ENCODE measurements at regions not wholly inside any gene's neighbourhood (a gene's known extent, or its start where the extent isn't known, plus 50 kb on each side); places are given as distances from the start of the nearest gene placed in this dataset.

DNA sequence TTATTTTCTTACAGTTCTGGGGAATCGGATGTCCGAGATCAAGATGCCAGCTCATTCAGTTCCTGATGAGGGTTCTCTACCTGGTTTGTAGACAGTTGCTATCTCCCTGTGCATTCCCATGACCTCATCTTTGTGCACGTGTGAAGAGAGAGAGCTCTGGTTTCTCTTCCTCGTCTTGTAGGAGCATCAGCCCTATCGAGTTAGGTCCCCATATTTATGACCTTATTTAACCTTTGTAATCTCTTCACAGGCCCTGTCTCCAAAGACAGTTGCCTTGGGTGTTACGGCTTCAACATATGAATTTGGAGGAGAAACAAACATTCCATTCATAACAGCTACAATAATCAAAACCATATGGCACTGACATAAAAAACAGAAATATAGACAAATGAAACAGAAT, 455.3 kb downstream of the HACE1 start:
- Mint-ChIP-seq H3K4me1 (no peaks in the 10 kb centered on the region), H3K4me3 (no peak overlapping the region), H3K27ac (no peak overlapping the region), H3K36me3 (ENCODE audit: low read depth) (no peaks in the 10 kb centered on the region), H3K9me3 (no peaks in the 10 kb centered on the region), H3K27me3 (no peaks in the 10 kb centered on the region)
- POLR2A ChIA-PET = no interaction called here
- no peak for DNase-seq
- CTCF ChIA-PET = no interaction called here

DNA sequence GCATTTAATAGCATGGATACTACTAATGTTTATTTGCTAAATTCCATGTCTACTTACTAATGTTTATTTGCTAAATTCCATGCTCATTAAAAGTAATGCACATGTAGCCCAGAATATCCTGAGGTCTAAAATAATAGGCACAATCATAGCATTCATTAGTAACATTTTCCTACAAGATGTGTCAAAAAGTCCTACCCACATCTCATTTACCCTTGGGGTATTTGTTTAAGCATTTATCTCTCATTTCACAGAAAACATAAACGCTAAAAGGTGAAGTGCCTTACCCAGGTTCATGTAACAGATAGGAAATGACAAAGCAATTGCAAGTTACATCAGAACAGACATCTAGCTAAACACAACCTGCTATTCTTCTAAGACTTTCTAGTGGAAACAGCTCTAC, 457.1 kb downstream of the HACE1 start:
- no peak overlapping the region for H3K27ac Mint-ChIP-seq

DNA sequence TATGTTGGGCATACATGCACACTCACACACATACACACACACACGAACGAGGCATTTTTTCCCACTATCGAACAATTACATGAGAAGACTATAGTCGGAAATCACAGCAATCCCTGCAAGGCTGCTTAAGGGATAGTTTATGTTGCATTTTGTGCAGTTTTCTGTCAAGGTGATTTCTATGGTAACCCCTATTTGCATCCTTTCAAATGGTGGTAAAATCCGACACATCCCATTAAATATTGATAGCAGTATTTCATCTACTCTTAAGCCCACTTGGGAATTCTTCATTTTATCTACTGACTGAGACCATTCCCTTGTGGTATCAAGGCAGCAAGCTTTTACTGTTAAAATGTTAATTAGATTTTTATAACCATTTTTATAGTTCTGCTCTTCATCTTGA, 457.8 kb downstream of the HACE1 start:
- no peak for DNase-seq
- ChIA-PET CTCF (no interaction called here), POLR2A (no interaction called here)
- Mint-ChIP-seq H3K27me3 (no peaks in the 10 kb centered on the region), H3K27ac (no peak overlapping the region), H3K9me3 (no peaks in the 10 kb centered on the region), H3K36me3 (ENCODE audit: low read depth) (no peaks in the 10 kb centered on the region), H3K4me3 (no peak overlapping the region), H3K4me1 (no peaks in the 10 kb centered on the region)

More for the DNA sequence above, 457.1 kb downstream of the HACE1 start:
- Mint-ChIP-seq H3K9me3 (no peaks in the 10 kb centered on the region), H3K36me3 (ENCODE audit: low read depth) (no peaks in the 10 kb centered on the region), H3K4me1 (no peaks in the 10 kb centered on the region), H3K27me3 (no peaks in the 10 kb centered on the region), H3K4me3 (no peak overlapping the region)
- CTCF ChIA-PET = no interaction called here
- no peak for DNase-seq
- POLR2A ChIA-PET = no interaction called here

DNA sequence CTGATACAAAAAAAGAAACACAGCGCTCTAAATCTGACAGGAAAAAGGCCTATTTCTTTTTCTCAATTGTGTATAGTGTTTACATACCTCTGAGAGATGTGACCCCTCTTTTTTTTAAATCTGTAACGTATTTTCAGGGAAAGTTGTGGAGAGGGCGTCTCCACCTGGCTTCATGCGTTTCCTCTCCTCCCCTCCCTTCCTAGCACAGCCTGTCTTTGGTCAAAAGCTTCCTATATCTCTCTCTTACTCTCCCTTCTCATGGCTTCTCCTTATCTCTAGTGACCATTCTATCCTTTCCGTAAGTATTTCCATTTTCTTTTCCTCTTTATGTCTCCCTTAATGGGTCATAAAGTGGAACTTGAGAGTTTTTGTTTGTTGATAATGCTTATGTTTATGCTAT, 458.9 kb downstream of the HACE1 start:
- Mint-ChIP-seq H3K36me3 (ENCODE audit: low read depth) (no peaks in the 10 kb centered on the region), H3K27ac (no peak overlapping the region), H3K4me3 (no peak overlapping the region), H3K4me1 (no peaks in the 10 kb centered on the region), H3K9me3 (no peaks in the 10 kb centered on the region), H3K27me3 (no peaks in the 10 kb centered on the region)
- DNase-seq = no peak
- ChIA-PET CTCF (no interaction called here), POLR2A (no interaction called here)

DNA sequence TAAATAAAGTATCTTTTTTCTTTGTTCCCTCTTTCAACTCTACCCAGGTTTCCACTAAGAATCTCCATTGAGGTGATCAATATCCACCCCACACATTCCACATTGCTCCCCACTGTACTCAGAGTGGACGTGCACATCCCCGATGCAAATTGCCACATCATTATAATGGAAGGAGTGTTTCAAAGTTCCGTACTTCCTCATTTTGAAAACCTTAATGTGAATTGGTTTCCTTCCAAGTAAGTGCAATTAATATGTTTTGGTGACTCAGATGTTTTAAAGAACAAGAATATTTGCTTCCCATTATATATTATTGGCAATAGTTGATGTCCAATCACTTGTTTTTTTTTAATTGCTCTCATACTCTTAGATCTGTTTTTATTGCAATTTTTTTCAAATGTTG, 463.6 kb downstream of the HACE1 start:
- H3K9me3 Mint-ChIP-seq = no peaks in the 10 kb centered on the region
- no peaks in the 10 kb centered on the region for H3K4me1 Mint-ChIP-seq
- ChIA-PET POLR2A (no interaction called here), CTCF (no interaction called here)
- no peaks in the 10 kb centered on the region for H3K36me3 Mint-ChIP-seq (ENCODE audit: low read depth)
- no peaks in the 10 kb centered on the region for H3K27me3 Mint-ChIP-seq
- no peak for DNase-seq
- no peak overlapping the region for H3K4me3 Mint-ChIP-seq
- H3K27ac Mint-ChIP-seq = no peak overlapping the region

DNA sequence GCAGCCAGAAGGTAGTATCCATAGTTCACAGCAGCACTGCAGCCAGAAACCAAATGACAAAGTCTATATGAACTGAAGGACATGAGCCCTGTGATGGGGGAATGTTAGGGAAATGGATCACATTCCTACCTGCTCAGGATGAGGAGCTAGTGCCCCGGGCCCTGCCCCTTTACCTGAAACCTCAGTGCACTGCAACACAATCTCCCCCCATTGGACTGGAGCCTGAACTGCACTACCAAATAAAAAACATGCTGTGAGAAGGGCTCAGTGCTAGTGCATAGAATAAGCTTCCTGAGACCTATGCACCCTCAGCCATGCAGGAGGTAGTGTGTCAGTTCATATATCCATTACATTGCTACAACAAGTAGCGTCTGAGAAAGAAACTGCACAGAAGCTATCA, 477.8 kb downstream of the HACE1 start:
- no peaks in the 10 kb centered on the region for H3K9me3 Mint-ChIP-seq
- CTCF ChIA-PET = no interaction called here

DNA sequence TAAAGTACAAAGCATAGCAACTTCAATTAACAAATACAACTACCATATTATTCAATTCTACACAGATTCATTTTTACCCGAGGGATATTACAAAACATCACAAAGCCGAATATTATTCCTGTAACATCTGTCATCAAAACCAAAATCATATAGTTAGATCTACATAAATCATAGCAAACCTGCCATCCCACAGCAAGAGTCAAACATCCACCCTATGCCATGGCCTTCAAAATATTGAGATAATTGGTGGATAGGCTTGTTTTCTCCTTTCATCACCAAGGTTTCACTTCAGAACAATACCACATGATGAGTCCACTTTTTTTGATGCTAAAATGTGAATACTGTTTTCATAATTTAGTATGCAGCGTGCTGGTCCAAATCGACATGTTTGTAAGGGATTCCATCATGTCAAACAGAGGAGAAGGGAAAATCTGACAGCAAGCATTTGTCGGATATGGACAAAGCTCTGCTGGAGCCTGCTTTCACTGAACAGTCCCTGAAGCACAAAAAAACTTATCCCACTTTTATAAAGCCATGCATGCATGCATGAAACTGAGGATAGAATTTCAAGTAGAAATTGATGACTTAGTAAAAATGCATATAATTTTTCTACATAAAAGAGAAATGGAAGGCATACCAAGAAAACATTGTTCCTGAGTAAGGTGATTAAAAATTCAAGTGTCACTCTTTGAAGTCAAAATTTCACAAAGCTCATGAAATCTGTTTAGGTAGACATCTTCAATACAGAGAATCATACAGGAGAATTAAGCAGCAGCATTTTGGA, 494.1 kb downstream of the HACE1 start:
- Mint-ChIP-seq H3K4me1 (no peaks in the 10 kb centered on the region), H3K36me3 (ENCODE audit: low read depth) (no peaks in the 10 kb centered on the region), H3K27me3 (no peaks in the 10 kb centered on the region), H3K9me3 (no peaks in the 10 kb centered on the region), H3K27ac (no peak overlapping the region), H3K4me3 (no peak overlapping the region)
- ChIA-PET POLR2A (no interaction called here), CTCF (no interaction called here)
- no peak for DNase-seq

More for the DNA sequence above, 477.8 kb downstream of the HACE1 start:
- H3K4me3 Mint-ChIP-seq = no peak overlapping the region
- DNase-seq = no peak
- no peaks in the 10 kb centered on the region for H3K4me1 Mint-ChIP-seq
- POLR2A ChIA-PET = no interaction called here
- no peaks in the 10 kb centered on the region for H3K36me3 Mint-ChIP-seq (ENCODE audit: low read depth)
- H3K27ac Mint-ChIP-seq = no peak overlapping the region
- no peaks in the 10 kb centered on the region for H3K27me3 Mint-ChIP-seq

DNA sequence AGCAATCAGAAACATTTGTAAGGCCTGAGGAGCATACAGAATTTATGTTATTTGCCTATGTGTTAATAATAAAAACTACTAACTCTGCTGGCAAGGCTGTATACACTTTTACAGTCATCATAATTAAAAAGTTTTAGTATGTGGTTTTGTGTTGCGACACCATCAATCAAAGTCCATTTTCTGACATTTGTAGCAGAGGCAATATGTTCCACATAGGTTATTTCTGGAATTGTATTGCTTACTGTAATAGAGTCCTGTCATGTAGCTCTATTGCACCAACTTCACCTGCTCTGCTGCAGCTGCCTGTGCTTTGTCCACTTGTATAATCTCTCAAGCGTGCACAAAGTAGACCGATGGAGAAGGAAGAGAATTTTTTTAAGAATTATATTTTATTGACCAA, 501.8 kb downstream of the HACE1 start:
- CTCF ChIA-PET = no interaction called here
- Mint-ChIP-seq H3K27ac (no peak overlapping the region), H3K36me3 (ENCODE audit: low read depth) (no peaks in the 10 kb centered on the region), H3K27me3 (no peaks in the 10 kb centered on the region), H3K9me3 (no peaks in the 10 kb centered on the region), H3K4me1 (no peaks in the 10 kb centered on the region), H3K4me3 (no peak overlapping the region)
- DNase-seq = no peak
- POLR2A ChIA-PET = no interaction called here

DNA sequence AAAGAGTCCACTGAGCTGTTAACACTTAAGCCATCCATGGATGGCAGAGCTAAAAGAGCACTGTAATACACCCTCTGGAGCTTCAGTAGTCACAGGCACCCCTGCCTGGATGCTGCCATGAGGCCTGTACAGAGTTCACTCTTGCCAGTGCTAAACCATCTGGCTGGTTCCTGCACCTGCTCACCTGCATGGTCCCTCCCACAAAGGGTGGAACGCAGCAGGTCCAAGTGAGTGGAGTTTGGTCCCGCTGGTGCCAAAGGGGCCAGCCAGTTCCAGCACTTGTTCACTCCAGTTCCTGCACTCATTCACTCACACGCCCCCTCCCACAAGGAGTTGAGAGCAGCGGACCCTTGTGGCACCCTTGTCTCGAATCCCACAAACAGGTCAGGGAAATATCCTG, 503.5 kb downstream of the HACE1 start:
- Mint-ChIP-seq H3K4me1 (no peaks in the 10 kb centered on the region), H3K27ac (no peak overlapping the region), H3K4me3 (no peak overlapping the region), H3K36me3 (ENCODE audit: low read depth) (no peaks in the 10 kb centered on the region), H3K9me3 (no peaks in the 10 kb centered on the region), H3K27me3 (no peaks in the 10 kb centered on the region)
- no peak for DNase-seq
- POLR2A ChIA-PET = no interaction called here
- CTCF ChIA-PET = no interaction called here

DNA sequence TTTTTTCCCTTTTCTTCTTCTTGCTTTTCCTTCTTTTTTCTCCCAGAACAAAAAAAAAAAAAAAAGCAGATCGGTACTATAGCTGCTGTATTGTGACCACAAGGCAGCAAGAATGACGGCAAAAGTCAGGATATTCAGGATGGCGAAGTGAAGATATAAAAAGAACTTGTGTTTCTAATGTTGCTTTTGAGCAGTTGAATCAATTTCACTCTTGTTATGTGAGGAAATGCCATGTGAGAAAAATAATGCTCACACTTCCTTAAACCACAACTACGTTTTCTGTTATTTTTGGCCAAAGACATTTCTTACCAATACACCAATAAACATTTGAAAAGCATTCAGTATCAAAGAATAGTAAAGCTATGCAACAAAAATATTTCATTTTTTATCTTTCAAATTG, 510.5 kb downstream of the HACE1 start:
- Mint-ChIP-seq H3K4me3 (no peak overlapping the region), H3K4me1 (no peaks in the 10 kb centered on the region), H3K27ac (no peak overlapping the region), H3K27me3 (no peaks in the 10 kb centered on the region), H3K9me3 (peaks cover 3% of the 10 kb centered on the region), H3K36me3 (ENCODE audit: low read depth) (no peaks in the 10 kb centered on the region)
- POLR2A ChIA-PET = no interaction called here
- no peak for DNase-seq
- CTCF ChIA-PET = no interaction called here

DNA sequence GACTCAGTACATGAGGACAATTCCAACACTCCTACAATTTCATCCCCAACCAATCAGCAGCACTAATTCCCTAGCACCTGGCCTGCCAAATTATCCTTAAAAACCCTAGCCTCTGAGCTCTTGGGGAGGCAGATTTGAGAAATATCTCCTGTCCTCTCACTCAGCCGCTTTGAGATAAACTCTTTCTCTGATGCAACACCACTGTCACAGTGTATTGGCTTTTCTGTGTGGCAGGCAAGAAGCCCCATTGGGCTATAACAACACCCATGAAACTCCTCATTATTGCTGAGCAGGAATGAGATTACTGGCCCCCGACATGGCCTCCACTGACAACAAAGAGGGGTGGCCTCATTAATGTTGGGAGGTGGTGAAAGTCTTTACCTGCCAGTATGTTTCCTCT, 515.5 kb downstream of the HACE1 start:
- no peak for DNase-seq
- peaks cover 3% of the 10 kb centered on the region for H3K9me3 Mint-ChIP-seq
- ChIA-PET CTCF (no interaction called here), POLR2A (no interaction called here)
- no peaks in the 10 kb centered on the region for H3K27me3 Mint-ChIP-seq
- no peak overlapping the region for H3K4me3 Mint-ChIP-seq
- no peak overlapping the region for H3K27ac Mint-ChIP-seq
- H3K4me1 Mint-ChIP-seq = no peaks in the 10 kb centered on the region
- no peaks in the 10 kb centered on the region for H3K36me3 Mint-ChIP-seq (ENCODE audit: low read depth)

DNA sequence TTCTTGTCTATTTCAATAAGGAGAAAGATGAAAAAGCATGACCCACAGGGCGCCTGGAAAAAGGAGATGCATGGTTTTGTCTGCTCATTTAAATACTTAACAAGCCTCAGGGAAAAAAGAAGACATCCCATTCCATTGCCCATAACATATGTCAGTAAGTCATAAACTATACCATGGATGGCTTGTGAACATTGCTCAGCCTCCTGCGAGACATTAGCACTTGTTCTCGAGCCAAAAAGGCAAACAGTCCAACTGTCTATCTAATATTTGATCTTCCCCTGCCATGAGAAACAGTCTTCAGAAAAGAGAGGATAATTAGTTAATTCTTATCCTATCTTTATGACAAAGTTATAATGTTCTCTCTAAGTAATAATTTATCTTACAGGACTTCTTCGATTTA, 527.4 kb downstream of the HACE1 start:
- no peak overlapping the region for H3K4me3 Mint-ChIP-seq
- H3K27me3 Mint-ChIP-seq = no peaks in the 10 kb centered on the region
- no peak overlapping the region for H3K27ac Mint-ChIP-seq
- H3K9me3 Mint-ChIP-seq = no peaks in the 10 kb centered on the region
- no peak for DNase-seq
- ChIA-PET CTCF (no interaction called here), POLR2A (no interaction called here)
- no peaks in the 10 kb centered on the region for H3K36me3 Mint-ChIP-seq (ENCODE audit: low read depth)
- no peaks in the 10 kb centered on the region for H3K4me1 Mint-ChIP-seq

DNA sequence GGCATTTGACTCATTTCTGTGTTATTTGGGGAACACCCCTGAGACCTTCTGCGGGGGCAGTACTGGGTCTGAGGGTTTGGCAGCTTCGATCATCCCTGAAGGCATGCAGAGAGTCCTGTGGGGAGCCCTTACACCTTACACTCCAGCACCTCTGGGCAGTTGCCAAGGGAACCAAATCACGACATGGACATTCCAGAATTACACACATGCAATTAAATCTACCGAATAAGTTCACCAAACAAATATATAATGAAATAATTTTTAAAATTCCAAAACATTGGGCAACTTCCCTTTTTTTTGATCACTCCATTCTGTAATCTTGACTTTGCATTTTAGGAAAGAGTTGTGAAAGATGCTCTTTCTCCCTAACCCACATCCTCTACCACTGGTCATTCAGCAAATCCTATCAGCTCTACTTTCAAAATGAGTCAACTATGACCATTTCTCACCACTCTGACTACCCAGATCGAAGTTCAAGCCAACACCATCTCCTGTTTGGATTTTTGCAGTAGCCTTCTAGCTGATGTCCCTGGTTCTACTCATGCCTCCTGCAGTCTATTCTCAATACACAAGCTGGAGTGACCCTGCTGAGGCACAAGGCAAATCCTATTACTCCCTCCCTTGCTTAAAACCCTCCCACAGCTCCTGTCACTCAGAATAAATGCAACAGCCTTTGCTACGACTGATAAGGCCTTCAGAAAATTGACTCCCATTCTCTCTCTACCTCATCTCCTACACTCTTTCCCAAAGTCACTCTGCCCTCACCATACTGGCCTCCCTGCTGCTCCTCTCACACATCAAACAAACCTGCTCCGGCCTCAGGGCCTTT, 533.3 kb downstream of the HACE1 start:
- Mint-ChIP-seq H3K27me3 (no peaks in the 10 kb centered on the region), H3K9me3 (no peaks in the 10 kb centered on the region), H3K27ac (no peak overlapping the region), H3K36me3 (ENCODE audit: low read depth) (no peaks in the 10 kb centered on the region), H3K4me3 (no peak overlapping the region), H3K4me1 (no peaks in the 10 kb centered on the region)
- DNase-seq = no peak
- POLR2A ChIA-PET = no interaction called here
- CTCF ChIA-PET = interaction anchor here (2.5 kb wide), 1 partner anchor 8 kb away, joined by 6 read pairs; no protein-coding TSS in a partner anchor

Data from activated CD4-positive, alpha-beta memory T cell treated with anti-CD3 and anti-CD28 coated beads, Interleukin-2, amount 10 ng/mL, durations not matched to agents 7 days and 5 days (primary cell).